HG02973 (cell line): ENCODE measurements at regions not wholly inside any gene's neighbourhood (a gene's known extent, or its start where the extent isn't known, plus 50 kb on each side); places are given as distances from the start of the nearest gene placed in this dataset.

ENCODE experiments used
- ATAC-seq: cut with Tn5 transposase; IDR thresholded peaks from one replicate; pipeline ENCODE4 v1.9.1; 2021; ENCODE audit warnings: moderate library complexity; ENCODE audit not compliant: unreplicated experiment

- ATAC-seq: no peak
Measured at GRCh38 chr18:24663026-24663425, 202.6 kb downstream of the HRH4 start.

DNA sequence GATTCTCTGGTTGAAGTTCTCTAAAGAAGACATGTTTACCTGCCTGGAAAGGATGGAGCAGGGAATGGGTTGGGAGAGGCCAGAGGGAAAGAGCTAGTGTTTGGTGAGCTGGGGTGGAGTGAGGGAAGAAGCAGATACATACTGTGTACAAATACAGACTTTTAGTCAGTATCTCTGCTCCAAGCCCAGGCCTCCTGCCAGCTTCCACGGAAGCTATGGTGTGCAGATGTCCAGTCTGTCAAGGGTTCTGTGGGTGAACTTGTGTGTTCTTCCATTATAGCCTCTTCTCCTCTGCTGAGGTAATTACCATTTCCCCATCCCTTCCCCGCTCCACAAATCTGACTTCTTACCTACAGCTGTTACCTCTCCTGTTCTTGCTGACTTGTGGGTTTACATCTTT is 208.6 kb downstream of the HRH4 start:
- no peak for ATAC-seq

GRCh38 chr18:24669502-24669901 is 209.1 kb downstream of the HRH4 start:
- ATAC-seq: no peak

- no peak for ATAC-seq
Measured at GRCh38 chr18:24672165-24672941, 211.9 kb downstream of the HRH4 start.

GRCh38 chr18:24674200-24674599 is 213.8 kb downstream of the HRH4 start:
- ATAC-seq: no peak

DNA sequence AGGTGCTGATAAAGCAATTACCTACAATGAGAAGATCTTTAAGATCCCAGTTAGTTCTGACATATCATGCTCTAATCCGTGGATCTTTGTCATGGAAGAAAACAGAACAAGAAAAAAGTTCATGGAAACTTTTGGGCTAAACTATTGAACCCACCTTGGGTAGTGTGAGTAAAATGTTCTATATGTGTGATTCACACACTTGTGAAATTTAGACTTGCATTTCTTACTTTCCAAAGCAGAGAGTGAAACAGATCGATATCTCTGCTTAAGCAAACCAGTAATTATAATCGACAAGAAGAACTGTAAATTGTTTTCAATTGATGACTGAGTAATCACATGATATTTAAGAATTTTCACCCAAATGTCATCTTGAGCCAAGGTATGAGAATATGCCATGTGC is 214.2 kb downstream of the HRH4 start:
- no peak for ATAC-seq

DNA sequence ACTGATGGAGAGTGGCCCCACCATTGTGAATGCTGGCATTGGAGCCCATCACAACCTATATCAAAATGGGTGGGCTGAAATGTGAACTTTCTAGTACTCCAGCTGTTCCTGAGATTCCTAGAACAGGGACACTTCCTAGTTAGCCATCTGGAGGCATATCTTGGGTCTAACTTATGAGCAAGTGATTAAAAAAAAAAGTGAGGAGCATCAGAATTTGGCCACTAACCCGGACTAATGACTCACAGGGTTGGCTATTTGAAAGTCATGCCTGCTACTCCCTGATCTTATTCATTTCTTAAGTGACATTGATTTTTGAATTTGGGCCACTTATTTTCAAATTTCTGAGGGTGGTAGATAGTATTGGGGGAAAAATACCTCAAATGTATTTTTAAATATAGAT is 216.6 kb downstream of the HRH4 start:
- ATAC-seq: no peak

GRCh38 chr18:24678107-24678506 is 217.7 kb downstream of the HRH4 start:
- ATAC-seq: no peak

GRCh38 chr18:24678626-24679025 is 218.2 kb downstream of the HRH4 start:
- ATAC-seq: no peak

DNA sequence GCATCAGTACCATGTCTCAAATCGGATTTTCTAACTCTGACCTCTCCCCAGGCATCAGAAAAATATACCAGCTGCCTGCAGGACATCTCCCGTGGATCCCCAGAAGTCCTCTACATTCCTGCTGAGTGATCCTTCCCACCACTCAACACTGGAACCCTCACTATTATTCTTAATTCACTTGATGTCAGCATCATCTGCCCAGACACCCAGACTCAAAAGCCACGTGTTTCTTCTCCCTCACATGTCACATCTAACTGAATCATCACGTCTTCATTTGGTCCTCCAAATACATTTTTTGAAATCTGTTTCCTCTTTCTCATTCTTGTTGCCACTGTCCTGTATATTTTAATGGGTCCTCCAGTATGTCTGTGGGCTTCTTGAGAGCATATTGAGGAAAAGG is 218.6 kb downstream of the HRH4 start:
- no peak for ATAC-seq

DNA sequence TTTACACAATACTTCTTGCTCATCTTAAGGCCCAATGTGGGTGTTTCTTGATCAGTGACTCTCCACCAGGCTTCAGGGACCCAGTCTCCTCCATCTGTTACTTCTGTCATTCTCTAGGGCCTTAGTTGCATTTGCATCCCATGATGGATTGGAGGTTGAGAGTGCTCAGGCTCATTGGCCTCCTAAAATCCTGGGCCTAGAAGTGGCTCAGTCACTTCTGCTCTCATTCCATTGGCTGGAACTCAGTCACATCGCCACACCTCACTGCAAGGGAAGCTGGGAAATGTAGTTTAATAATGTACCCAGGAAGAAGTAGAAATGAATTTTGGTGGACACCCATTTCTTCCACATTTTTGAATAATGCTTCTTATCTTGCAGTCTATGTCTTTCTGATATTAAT is 223.5 kb downstream of the HRH4 start:
- no peak for ATAC-seq

- no peak for ATAC-seq
Measured at GRCh38 chr18:24685254-24685959, 225.0 kb downstream of the HRH4 start.

GRCh38 chr18:24695168-24695567 is 234.7 kb downstream of the HRH4 start:
- no peak for ATAC-seq

GRCh38 chr18:24702001-24702515 is 241.6 kb downstream of the HRH4 start:
- ATAC-seq: no peak

- no peak for ATAC-seq
Measured at GRCh38 chr18:24703316-24703715, 242.9 kb downstream of the HRH4 start.

- ATAC-seq: no peak
Measured at GRCh38 chr18:24704946-24705630, 244.7 kb downstream of the HRH4 start.

DNA sequence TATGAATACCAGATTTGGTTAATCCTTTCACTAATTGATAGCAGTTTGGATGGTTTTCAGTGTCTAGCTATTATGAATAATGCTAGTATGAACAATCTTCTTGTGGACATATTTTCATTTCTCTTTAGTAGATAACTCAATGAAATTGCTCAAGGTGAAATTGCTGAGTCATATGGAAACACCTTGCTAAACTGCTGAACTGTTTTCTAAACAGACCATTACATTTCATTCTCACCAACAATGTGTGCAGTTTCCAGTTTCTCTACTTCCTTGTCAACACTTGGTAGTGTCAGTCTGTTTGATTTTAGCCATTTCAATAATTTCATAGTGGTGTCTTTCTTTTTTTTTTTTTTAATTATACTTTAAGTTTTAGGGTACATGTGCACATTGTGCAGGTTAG is 250.0 kb downstream of the HRH4 start:
- no peak for ATAC-seq

- ATAC-seq: no peak
Measured at GRCh38 chr18:24719791-24720190, 259.4 kb downstream of the HRH4 start.

GRCh38 chr18:24721388-24721787 is 261.0 kb downstream of the HRH4 start:
- ATAC-seq: no peak

- ATAC-seq: no peak
Measured at GRCh38 chr18:24725644-24726415, 265.4 kb downstream of the HRH4 start.
